HL-60 (cell line): ENCODE measurements at regions not wholly inside any gene's neighbourhood (a gene's known extent, or its start where the extent isn't known, plus 50 kb on each side); places are given as distances from the start of the nearest gene placed in this dataset.

ENCODE experiments used
- CTCF ChIP-seq: IDR thresholded peaks from one replicate; pipeline ENCODE4 v1.5.1; 2011; ENCODE audit warnings: low read length, control low read depth, inconsistent platforms; ENCODE audit not compliant: insufficient read depth
- POLR2AphosphoS5 ChIP-seq: IDR thresholded peaks from 2 replicates; pipeline ENCODE4 v1.6.1; 2012; ENCODE audit warnings: low read depth

DNA sequence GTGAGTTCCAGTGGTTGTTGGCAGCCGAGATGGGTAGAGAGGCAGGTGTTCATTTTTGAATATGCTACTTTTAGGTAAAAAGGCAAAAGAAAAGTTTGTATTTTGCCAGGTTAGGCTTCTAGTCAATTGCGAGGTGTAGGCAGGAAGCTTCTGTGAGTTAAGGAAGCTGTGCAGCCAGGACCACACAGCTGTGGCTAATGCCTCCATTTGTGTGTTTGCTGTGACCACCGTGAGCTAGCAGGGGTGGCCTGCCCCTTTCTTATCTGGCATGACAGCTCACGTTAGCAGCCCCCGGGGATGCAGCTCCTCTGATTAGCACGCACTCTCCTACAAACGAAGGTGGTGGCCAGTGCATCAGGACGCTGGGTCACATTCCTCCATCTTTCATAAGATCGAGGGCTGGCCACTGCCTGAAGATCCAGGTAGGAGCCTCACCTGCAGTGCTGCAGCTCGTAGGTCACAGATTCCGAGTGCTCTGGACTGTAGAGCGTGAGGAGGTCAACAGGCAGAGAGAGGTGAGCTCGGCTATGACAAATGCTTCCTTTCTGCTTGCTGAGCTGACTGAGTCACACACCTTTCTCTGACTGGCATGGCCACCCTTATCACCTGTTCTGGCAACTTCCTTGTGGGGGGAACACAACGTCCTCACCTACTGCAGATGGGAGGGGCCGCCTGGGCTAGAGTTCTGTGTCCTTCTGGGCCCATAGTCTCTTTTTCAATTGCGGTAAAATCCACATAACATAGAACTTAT is 244.4 kb downstream of the HS3ST3B1 start:
- TF ChIP-seq CTCF (no peak), POLR2AphosphoS5 (no peak)
